Fibroblast of the aortic adventitia (primary cell): ENCODE measurements at regions not wholly inside any gene's neighbourhood (a gene's known extent, or its start where the extent isn't known, plus 50 kb on each side); places are given as distances from the start of the nearest gene placed in this dataset.

Experiments
- DNase-seq: peaks from one replicate; pipeline ENCODE4 v3.0.0-alpha.2; 2010; ENCODE audit warnings: low read depth
- H3K4me3 ChIP-seq: 2 replicates; pipeline ENCODE4 v1.5.1; 2011; ENCODE audit warnings: low read depth, mild to moderate bottlenecking, control low read depth, low read length, moderate library complexity
- CTCF ChIP-seq: IDR thresholded peaks from 2 replicates; pipeline ENCODE4 v1.5.1; 2011; ENCODE audit warnings: mild to moderate bottlenecking, low read length, control low read depth, inconsistent platforms; ENCODE audit not compliant: insufficient read depth

DNA sequence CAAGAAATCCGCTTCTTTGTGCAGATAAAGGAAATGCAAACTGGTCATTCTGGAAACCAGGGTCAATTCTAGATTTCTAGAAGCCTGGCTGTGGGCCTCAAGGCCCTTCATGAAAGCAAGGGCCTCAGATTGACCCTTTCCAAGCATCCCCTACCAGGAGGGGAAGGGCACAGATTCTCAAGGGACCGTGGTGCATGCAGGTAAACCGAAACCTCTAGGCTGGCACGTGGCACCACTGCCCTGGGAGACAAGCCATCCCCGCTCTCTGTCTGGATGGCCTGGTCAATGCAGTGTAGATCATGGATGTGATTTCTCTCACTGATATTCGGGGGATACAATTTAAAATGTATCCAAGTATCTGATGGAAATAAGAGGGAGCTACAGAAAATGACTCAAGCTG is 69.4 kb downstream of the TOMM20 start:
- no peak for DNase-seq
- H3K4me3 ChIP-seq = no peak overlapping the region
- TF ChIP-seq CTCF = no peak

GRCh38 chr1:235058695-235059094 is 69.9 kb downstream of the TOMM20 start:
- no peak for TF ChIP-seq CTCF
- no peak for DNase-seq
- H3K4me3 ChIP-seq = no peak overlapping the region

DNA sequence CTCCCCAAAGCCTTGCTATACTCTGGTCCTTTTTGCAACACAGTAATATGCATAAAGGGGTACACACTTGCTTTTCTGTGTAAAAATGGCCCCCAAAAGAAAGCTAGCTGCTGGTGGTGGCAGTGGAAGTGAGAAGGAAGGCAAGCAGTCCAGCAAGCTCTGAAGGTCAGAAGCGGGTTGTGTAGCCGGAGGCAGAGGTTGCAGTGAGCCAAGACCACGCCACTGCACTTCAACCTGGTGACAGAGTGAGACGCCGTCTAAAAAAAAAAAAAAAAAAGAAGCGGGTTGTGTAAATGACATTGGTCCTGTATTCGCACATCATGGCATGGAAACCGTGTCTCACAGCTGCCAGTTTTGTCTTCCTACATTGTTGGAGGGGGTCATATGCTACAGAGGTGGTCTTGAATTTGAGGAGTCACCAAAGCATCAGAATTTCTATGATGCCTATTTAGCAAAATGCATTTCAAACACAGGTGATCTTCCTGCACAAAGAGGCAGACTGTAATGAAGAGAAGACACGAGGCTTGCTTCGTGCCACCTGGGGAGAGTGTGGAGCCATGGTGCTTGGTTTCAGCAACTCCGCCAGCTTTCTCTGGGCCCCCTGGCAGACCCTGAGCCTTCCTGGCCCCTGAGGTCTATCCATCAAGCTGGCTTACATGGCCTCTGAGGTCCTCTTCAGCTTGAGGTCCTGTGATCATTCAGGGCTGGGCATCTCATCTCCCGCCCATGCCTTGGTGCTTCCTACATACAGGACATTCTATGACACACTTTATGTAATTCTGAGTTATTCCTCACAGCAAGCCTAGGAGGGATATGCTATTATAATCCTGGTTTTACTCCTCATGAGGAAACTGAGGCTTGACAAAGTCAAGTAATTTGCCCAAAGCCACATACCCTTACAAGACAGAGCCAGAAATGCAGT is 71.0 kb downstream of the TOMM20 start:
- DNase-seq = no peak
- no peak for TF ChIP-seq CTCF
- no peak overlapping the region for H3K4me3 ChIP-seq

DNA sequence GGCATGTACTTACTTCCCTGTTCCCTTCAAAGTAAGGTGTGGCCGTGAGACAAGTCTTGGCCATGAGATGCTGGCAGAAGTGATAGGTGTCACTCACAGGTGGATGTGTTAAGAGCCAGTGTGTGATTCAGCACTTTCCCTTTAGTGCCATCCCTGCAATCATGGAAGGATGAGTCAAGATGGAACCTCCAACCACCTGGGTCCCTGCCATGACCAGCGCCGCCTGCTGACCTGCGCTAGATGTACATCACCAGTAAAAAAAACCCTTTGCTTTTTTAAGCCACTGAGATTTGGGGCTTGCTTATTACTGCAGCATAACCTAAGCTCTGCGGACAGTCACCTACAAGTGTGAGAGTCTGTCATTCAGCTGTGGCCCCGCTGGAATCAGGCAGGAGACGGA is 71.7 kb downstream of the TOMM20 start:
- no peak for TF ChIP-seq CTCF
- H3K4me3 ChIP-seq = no peak overlapping the region
- no peak for DNase-seq

GRCh38 chr1:235054936-235055335 is 73.7 kb downstream of the TOMM20 start:
- H3K4me3 ChIP-seq = no peak overlapping the region
- TF ChIP-seq CTCF = no peak
- no peak for DNase-seq

DNA sequence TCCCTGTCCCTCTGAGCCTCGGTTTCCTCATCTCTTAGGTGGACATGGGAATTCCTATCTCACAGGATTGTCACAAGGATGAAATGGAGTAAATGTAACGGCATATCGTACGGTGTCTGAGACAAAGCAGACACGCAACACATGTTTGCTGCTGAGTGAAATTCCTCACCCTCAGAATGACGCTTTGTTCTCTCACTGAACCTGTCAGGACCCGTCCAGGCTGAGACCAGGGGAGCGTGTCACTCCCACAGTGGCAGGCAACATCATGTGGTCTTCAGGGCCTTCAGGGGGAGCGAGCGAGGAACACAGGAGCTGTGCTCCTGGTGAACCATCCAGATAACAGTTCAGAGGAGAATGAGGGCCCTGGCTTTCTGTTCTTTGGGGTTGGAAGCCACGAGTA is 74.2 kb downstream of the TOMM20 start:
- TF ChIP-seq CTCF = no peak
- no peak for DNase-seq
- H3K4me3 ChIP-seq = no peak overlapping the region
